Spleen (tissue), 11 donors: ENCODE measurements at regions not wholly inside any gene's neighbourhood (a gene's known extent, or its start where the extent isn't known, plus 50 kb on each side); places are given as distances from the start of the nearest gene placed in this dataset.

Source experiments
- DNase-seq: peaks from one replicate; pipeline ENCODE4 v3.0.0-alpha.2; 2020
- H3K27ac ChIP-seq, 8 donors: fragments of 200-600 bp; sonication (generic) in 7 of 8; 1 replicate in 4 of 8; 2 replicates in 4 of 8; pipeline versions ENCODE4 v1.5.0 to v1.8.0; 2016 to 2021; ENCODE audit warnings: inconsistent platforms in 4 of 8, mild to moderate bottlenecking in 4 of 8, moderate library complexity in 1 of 8
- H3K27me3 ChIP-seq, 7 donors: fragments of 200-600 bp; sonication (generic) in 6 of 7; replicated peaks in 1 of 7; 1 replicate in 4 of 7; 2 replicates in 3 of 7; pipeline versions ENCODE4 v1.5.0 to v1.8.0; 2016 to 2021; ENCODE audit warnings: inconsistent platforms in 3 of 7, mild to moderate bottlenecking in 1 of 7
- H3K36me3 ChIP-seq, 6 donors: fragments of 200-600 bp; sonication (generic) in 5 of 6; 1 replicate in 4 of 6; 2 replicates in 2 of 6; pipeline versions ENCODE4 v1.5.0 to v1.8.0; 2016 to 2021; ENCODE audit warnings: inconsistent platforms in 2 of 6
- H3K4me1 ChIP-seq, 6 donors: fragments of 200-600 bp; sonication (generic) in 5 of 6; 1 replicate in 3 of 6; 2 replicates in 3 of 6; pipeline versions ENCODE4 v1.5.0 to v1.8.0; 2016 to 2021; ENCODE audit warnings: inconsistent platforms in 3 of 6
- H3K4me3 ChIP-seq, 8 donors: fragments of 200-600 bp; sonication (generic) in 7 of 8; 1 replicate in 4 of 8; 2 replicates in 4 of 8; pipeline versions ENCODE4 v1.5.0 to v1.8.0; 2016 to 2021; ENCODE audit warnings: inconsistent platforms in 4 of 8, mild to moderate bottlenecking in 4 of 8, moderate library complexity in 2 of 8
- H3K9me3 ChIP-seq, 8 donors: fragments of 200-600 bp; sonication (generic) in 7 of 8; 1 replicate in 4 of 8; 2 replicates in 4 of 8; pipeline versions ENCODE4 v1.5.0 to v1.8.0; 2016 to 2021; ENCODE audit warnings: inconsistent platforms in 4 of 8
- CTCF ChIP-seq, 11 experiments: fragments of 200-600 bp in 7 of 11; fragments of 450-650 bp in 4 of 11; sonication (generic) in 4 of 11; IDR thresholded peaks in 8 of 11; conservative IDR thresholded peaks in 3 of 11; 1 replicate in 7 of 11; 2 replicates in 4 of 11; pipeline versions ENCODE4 v1.4.0 to v1.8.0; 2016 to 2021; ENCODE audit warnings: antibody characterized with exemption in 11 of 11, inconsistent platforms in 4 of 11, mild to moderate bottlenecking in 1 of 11
- POLR2A ChIP-seq, 3 donors: fragments of 450-650 bp; IDR thresholded peaks; one replicate each; pipeline ENCODE4 v1.5.1; 2017; ENCODE audit warnings: antibody characterized with exemption in 3 of 3, mild to moderate bottlenecking in 1 of 3
- POLR2AphosphoS5 ChIP-seq, 3 donors: sonication (generic); formaldehyde crosslinking; IDR thresholded peaks; one replicate each; pipeline ENCODE4 v1.5.1; 2017; ENCODE audit warnings: antibody characterized with exemption in 3 of 3
- WGBS, 5 donors: extraction: QIAGEN DNeasy Blood & Tissue Kit in 3 of 5; methylation state at CpG; one replicate each; pipeline versions ENCODE4 v1.1.5 to v1.1.7; 2013 to 2018; 5-methylcytosine and 5-hydroxymethylcytosine counted together
- intact Hi-C: fragments of 100-400 bp; cut with DNase I; formaldehyde crosslinking; loops from one replicate; pipeline ENCODE4 v1.15.0; 2023; ENCODE audit warnings: low total_unique reads
- donor health status: healthy with polysubstance abuse.
- donor health status: DM: no; HTN: no; CAD: no; lungs with moderate emphysema.
- donor health status: DM: no; HTN: no; CAD: no.
- donor health status: Bipolar disorder and iron deficiency.
- donor health status: healthy.
- donor health status: DM: no; HTN: no; CAD: no.
- donor health status: DM: yes; HTN: yes; CAD: no.

GRCh38 chr1:118404024-118404423, 219.0 kb upstream of the SPAG17 start:
- intact Hi-C loops: no loop called here
- no peak for DNase-seq
- 81 to 96% (median 87%) methylated on average over 1 of the region's 1 CpG for WGBS, 5 donors
- TF ChIP-seq POLR2AphosphoS5 (IDR thresholded peaks at IDR 0.05) (no peak), POLR2A (IDR thresholded peaks at IDR 0.05) (no peak), CTCF (IDR thresholded peaks at IDR 0.05 in 8 of 11, conservative IDR thresholded peaks at IDR 0.05 in 3 of 11) (no peak)
- no peaks in the 10 kb centered on the region for H3K36me3 ChIP-seq
- H3K4me1 ChIP-seq: no peaks in the 10 kb centered on the region
- no peak overlapping the region for H3K27ac ChIP-seq
- H3K4me3 ChIP-seq: no peak overlapping the region
- H3K9me3 ChIP-seq: peaks cover 0 to 29% (median 14%) of the 10 kb centered on the region in 8 donors
- H3K27me3 ChIP-seq: no peaks in the 10 kb centered on the region

DNA sequence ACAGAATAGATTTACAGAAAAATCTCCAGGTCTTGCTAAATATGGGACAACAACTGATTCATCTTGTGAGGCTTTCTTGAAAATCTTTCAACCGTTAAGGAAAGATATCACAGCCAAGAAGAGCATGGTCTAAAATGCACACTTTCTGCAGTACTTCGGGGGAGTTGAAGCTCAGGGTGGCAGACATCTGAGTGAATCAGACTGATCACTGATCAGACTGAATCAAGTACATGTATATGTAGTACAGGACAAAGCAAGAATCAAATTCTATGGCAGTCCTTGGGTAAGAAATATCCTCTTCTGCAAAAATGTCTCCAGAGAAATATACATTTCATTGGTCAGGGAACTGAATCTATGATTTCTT, 212.4 kb upstream of the SPAG17 start:
- DNase-seq: no peak
- Histone ChIP-seq H3K9me3 (no peaks in the 10 kb centered on the region), H3K27ac (no peak overlapping the region), H3K4me1 (no peaks in the 10 kb centered on the region), H3K36me3 (no peaks in the 10 kb centered on the region), H3K4me3 (no peak overlapping the region), H3K27me3 (no peaks in the 10 kb centered on the region)
- 67 to 81% (median 69%) methylated on average over 2 of the region's 2 CpGs for WGBS, 5 donors
- TF ChIP-seq CTCF (IDR thresholded peaks at IDR 0.05 in 8 of 11, conservative IDR thresholded peaks at IDR 0.05 in 3 of 11) (no peak), POLR2AphosphoS5 (IDR thresholded peaks at IDR 0.05) (no peak), POLR2A (IDR thresholded peaks at IDR 0.05) (no peak)
- intact Hi-C loops: no loop called here

DNA sequence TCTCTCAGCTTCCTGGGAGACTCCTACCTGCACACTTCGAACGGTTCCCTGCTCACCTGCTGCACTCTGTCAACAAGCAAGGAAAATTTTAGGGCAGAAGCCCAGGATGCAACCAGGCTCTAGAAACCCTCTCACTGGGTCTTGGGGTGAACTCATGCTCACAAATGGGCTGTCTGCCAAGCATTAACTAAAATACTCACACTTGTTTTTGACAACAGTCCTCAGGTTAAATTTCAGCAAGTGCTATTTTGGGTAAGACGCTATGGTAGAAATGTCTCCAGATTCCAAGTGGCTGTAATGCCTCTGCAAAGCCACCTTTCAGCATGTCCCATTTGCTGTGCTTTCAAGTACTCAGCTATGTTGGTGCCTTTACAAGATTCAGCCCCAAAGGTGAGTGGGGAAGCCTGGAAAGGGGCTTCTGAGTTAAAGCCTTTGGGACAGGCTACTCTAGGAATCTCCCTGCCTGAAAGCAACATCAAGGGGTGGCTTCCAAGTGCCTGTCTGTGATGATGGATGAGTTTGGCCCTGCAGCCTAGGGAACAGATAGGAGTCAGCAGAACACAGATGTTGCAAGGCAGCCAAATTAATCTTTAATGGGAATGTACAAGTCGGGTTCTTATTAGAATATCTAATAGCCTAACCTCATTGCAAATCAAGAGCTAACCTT, 211.9 kb upstream of the SPAG17 start:
- H3K4me1 ChIP-seq: no peaks in the 10 kb centered on the region
- H3K4me3 ChIP-seq: no peak overlapping the region
- no peaks in the 10 kb centered on the region for H3K27me3 ChIP-seq
- no peak for DNase-seq
- intact Hi-C loops: no loop called here
- no peaks in the 10 kb centered on the region for H3K9me3 ChIP-seq
- H3K36me3 ChIP-seq: no peaks in the 10 kb centered on the region
- no peak for TF ChIP-seq POLR2A (IDR thresholded peaks at IDR 0.05)
- no peak for TF ChIP-seq POLR2AphosphoS5 (IDR thresholded peaks at IDR 0.05)
- TF ChIP-seq CTCF (IDR thresholded peaks at IDR 0.05 in 8 of 11, conservative IDR thresholded peaks at IDR 0.05 in 3 of 11): no peak
- no peak overlapping the region for H3K27ac ChIP-seq
- 69 to 86% (median 81%) methylated on average over 4 of the region's 4 CpGs for WGBS, 5 donors

DNA sequence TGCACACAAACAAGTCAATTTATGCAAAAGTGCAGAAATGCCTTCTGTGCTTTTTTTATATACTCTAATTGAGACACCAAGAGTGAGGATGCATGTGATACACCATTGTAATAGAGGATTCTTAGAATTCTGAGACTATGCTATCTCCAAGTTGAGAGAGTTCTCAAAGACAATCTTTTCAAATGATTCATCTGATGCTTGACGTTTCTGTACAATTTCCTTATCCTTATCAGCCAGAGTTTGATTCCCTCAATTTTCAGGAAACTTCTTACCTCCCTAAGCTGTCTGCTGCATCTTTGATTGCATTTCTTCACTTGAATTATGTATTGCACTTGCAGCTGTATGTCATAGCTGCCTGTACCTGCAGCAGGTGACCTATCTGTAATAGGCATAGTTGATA, 211.3 kb upstream of the SPAG17 start:
- Histone ChIP-seq H3K4me3 (no peak overlapping the region), H3K36me3 (no peaks in the 10 kb centered on the region), H3K27ac (no peak overlapping the region), H3K9me3 (no peaks in the 10 kb centered on the region), H3K27me3 (no peaks in the 10 kb centered on the region), H3K4me1 (no peaks in the 10 kb centered on the region)
- TF ChIP-seq CTCF (IDR thresholded peaks at IDR 0.05 in 8 of 11, conservative IDR thresholded peaks at IDR 0.05 in 3 of 11) (no peak), POLR2A (IDR thresholded peaks at IDR 0.05) (no peak), POLR2AphosphoS5 (IDR thresholded peaks at IDR 0.05) (no peak)
- 55 to 76% (median 59%) methylated on average over 1 of the region's 1 CpG for WGBS, 5 donors
- intact Hi-C loops: no loop called here
- DNase-seq: no peak
